ENCODE measurements at regions not wholly inside any gene's neighbourhood (a gene's known extent, or its start where the extent isn't known, plus 50 kb on each side); places are given as distances from the start of the nearest gene placed in this dataset.

- no peak for DNase-seq
These were observed 511.0 kb downstream of the INSC start for GRCh38 chr11:15625691-15626090.

- DNase-seq = no peak
These were observed 512.8 kb downstream of the INSC start for GRCh38 chr11:15627560-15627959.

- no peak for DNase-seq
These were observed 515.1 kb downstream of the INSC start for GRCh38 chr11:15629690-15630321.

GRCh38 chr11:15630896-15631295 lies 516.2 kb downstream of the INSC start:
- DNase-seq = no peak

- no peak for DNase-seq
These were observed 520.8 kb downstream of the INSC start for GRCh38 chr11:15635521-15635920.

- no peak for DNase-seq
These were observed 521.9 kb downstream of the INSC start for GRCh38 chr11:15636521-15637089.

GRCh38 chr11:15638386-15638787 lies 523.7 kb downstream of the INSC start:
- DNase-seq = no peak

GRCh38 chr11:15640318-15640717 lies 525.6 kb downstream of the INSC start:
- no peak for DNase-seq

GRCh38 chr11:15641271-15642045 lies 526.7 kb downstream of the INSC start:
- peak; percentile 63 for DNase-seq

GRCh38 chr11:15645201-15645600 lies 530.5 kb downstream of the INSC start:
- no peak for DNase-seq

GRCh38 chr11:15649371-15650104 lies 534.8 kb downstream of the INSC start:
- no peak for DNase-seq

- DNase-seq = peak; percentile 98
These were observed 535.6 kb downstream of the INSC start for GRCh38 chr11:15650105-15650938.

GRCh38 chr11:15651033-15651432 lies 536.3 kb downstream of the INSC start:
- DNase-seq = no peak

GRCh38 chr11:15651816-15652215 lies 537.1 kb downstream of the INSC start:
- no peak for DNase-seq

- no peak for DNase-seq
These were observed 538.5 kb downstream of the INSC start for GRCh38 chr11:15653191-15653710.

- no peak for DNase-seq
These were observed 539.7 kb downstream of the INSC start for GRCh38 chr11:15654451-15654850.

- DNase-seq = no peak
These were observed 540.8 kb downstream of the INSC start for GRCh38 chr11:15655552-15655951.

GRCh38 chr11:15657264-15657663 lies 542.5 kb downstream of the INSC start:
- DNase-seq = no peak

GRCh38 chr11:15660496-15660895 lies 545.8 kb downstream of the INSC start:
- DNase-seq = no peak

- DNase-seq = no peak
These were observed 547.6 kb downstream of the INSC start for GRCh38 chr11:15662285-15662684.

GRCh38 chr11:15663777-15664218 lies 549.1 kb downstream of the INSC start:
- no peak for DNase-seq

GRCh38 chr11:15665368-15665871 lies 550.7 kb downstream of the INSC start:
- no peak for DNase-seq

Measured in right forelimb (tissue), 1 donor.